Activated CD4-positive, alpha-beta memory T cell treated with anti-CD3 and anti-CD28 coated beads, Interleukin-2, amount 10 ng/mL, durations not matched to agents 7 days and 5 days (primary cell): ENCODE measurements at regions not wholly inside any gene's neighbourhood (a gene's known extent, or its start where the extent isn't known, plus 50 kb on each side); places are given as distances from the start of the nearest gene placed in this dataset.

Source experiments
- CTCF ChIA-PET: fragments of 350-600 bp; sonication (Branson Sonifier 250); formaldehyde crosslinking; loops from one replicate; lab custom pipeline; 2021; ENCODE audit warnings: antibody characterized with exemption, inconsistent platforms; lab: Charles Lee
- POLR2A ChIA-PET: fragments of 350-600 bp; sonication (Branson Sonifier 250); formaldehyde crosslinking; loops from one replicate; lab custom pipeline; 2021; ENCODE audit warnings: antibody characterized with exemption; lab: Charles Lee
- DNase-seq: peaks from one replicate; pipeline ENCODE4 v3.0.0-alpha.2; 2020
- H3K27ac Mint-ChIP-seq: one replicate; pipeline ENCODE4 v1.8.0; 2021; ENCODE audit warnings: mild to moderate bottlenecking, mixed read lengths
- H3K27me3 Mint-ChIP-seq: one replicate; pipeline ENCODE4 v1.8.0; 2021; ENCODE audit warnings: mixed read lengths
- H3K36me3 Mint-ChIP-seq: one replicate; pipeline ENCODE4 v1.8.0; 2021; ENCODE audit warnings: low read depth, mixed read lengths
- H3K4me1 Mint-ChIP-seq: one replicate; pipeline ENCODE4 v1.8.0; 2021; ENCODE audit warnings: mixed read lengths
- H3K4me3 Mint-ChIP-seq: one replicate; pipeline ENCODE4 v1.8.0; 2021; ENCODE audit warnings: mild to moderate bottlenecking, mixed read lengths
- H3K9me3 Mint-ChIP-seq: one replicate; pipeline ENCODE4 v1.8.0; 2021; ENCODE audit warnings: mixed read lengths

DNA sequence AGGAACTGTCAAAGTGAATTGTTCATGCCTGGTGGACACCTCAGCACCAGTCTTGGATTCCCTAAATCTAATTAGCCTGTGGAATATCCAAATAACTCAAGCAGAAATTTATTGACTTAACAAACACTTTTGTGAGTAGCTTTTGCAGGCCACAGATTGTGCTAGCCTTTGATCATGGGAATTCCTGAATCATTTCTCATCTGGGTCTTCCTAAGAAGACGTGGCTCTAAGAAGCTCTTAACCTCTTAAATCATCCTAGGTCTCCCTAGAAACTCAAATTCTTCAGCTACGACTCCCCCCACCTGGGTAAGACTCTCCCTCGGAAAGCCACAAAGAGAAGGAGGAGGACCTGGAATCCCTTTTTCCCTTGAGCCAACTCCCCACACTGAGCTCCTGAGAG, 53.8 kb upstream of the PSEN2 start:
- Mint-ChIP-seq H3K36me3 (no peaks in the 10 kb centered on the region), H3K4me1 (peaks cover 3% of the 10 kb centered on the region), H3K4me3 (no peak overlapping the region), H3K9me3 (no peaks in the 10 kb centered on the region), H3K27me3 (peaks cover 4% of the 10 kb centered on the region), H3K27ac (no peak overlapping the region)
- ChIA-PET CTCF (interaction anchor here (0.6 to 2.6 kb wide), 3 partner anchors 12 to 182 kb away, joined by 4 to 7 read pairs (median 5); no protein-coding TSS in a partner anchor), POLR2A (no interaction called here)
- no peak for DNase-seq

DNA sequence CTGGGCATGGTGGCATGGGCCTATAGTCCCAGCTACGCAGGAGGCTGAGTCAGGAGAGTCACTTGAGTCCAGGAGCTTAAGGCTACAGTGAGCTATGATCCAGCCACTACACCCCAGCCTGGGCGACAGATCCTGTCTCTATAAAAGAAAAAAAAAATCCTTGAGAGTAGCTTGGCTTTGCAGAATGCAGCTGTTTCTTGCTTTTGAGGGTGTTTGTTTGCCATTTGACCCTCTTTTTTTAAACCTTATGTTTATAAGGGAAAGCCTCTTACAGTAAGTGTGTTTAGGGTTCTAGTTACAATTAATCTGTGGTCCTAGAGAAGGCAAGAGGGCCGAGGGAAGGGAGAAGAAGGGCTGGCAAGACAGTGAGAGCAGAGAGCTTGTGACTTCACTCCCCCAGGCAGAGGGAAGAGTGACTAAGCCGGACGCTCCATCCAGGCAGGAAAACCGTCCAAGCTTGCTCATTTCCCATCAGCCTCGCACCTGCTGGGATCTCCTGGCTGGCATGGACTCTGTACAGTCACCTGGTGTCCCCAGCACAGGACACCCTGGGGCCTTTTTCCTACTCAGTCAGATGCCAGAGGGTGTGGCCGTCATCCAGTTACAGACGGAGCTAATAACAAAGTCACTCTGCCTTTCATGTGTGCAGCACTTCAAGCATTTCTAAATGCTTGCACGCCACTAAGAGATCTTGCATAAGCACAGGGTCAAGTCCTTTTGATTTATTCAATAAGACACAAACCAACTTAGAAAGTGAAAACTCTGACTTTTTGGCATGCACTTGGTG, 55.5 kb upstream of the PSEN2 start:
- DNase-seq = no peak
- Mint-ChIP-seq H3K27ac (no peak overlapping the region), H3K4me3 (no peak overlapping the region), H3K27me3 (peaks cover 4% of the 10 kb centered on the region), H3K4me1 (peaks cover 3% of the 10 kb centered on the region), H3K36me3 (no peaks in the 10 kb centered on the region), H3K9me3 (no peaks in the 10 kb centered on the region)
- ChIA-PET CTCF (interaction anchor here (1.2 to 2.6 kb wide), 2 partner anchors 14 to 189 kb away, joined by 3 to 7 read pairs; no protein-coding TSS in a partner anchor), POLR2A (interaction anchor here (0.8 to 1.6 kb wide), 2 partner anchors 124 to 179 kb away, joined by 3 read pairs; no protein-coding TSS in a partner anchor)

- ChIA-PET POLR2A (interaction anchor here (0.6 to 1.6 kb wide), 2 partner anchors 178 to 257 kb away, joined by 3 read pairs; no protein-coding TSS in a partner anchor), CTCF (interaction anchor here (1.2 kb wide), 1 partner anchor 188 kb away, joined by 3 read pairs; no protein-coding TSS in a partner anchor)
- H3K9me3 Mint-ChIP-seq = no peaks in the 10 kb centered on the region
- peaks cover 3% of the 10 kb centered on the region for H3K4me1 Mint-ChIP-seq
- H3K4me3 Mint-ChIP-seq = no peak overlapping the region
- no peak overlapping the region for H3K27ac Mint-ChIP-seq
- no peaks in the 10 kb centered on the region for H3K36me3 Mint-ChIP-seq
- peaks cover 4% of the 10 kb centered on the region for H3K27me3 Mint-ChIP-seq
- no peak for DNase-seq
Observed at GRCh38 chr1:226813671-226814591, 56.5 kb upstream of the PSEN2 start.

GRCh38 chr1:226810681-226811080, 59.7 kb upstream of the PSEN2 start:
- H3K27me3 Mint-ChIP-seq = peaks cover 4% of the 10 kb centered on the region
- ChIA-PET POLR2A (no interaction called here), CTCF (no interaction called here)
- peaks cover 3% of the 10 kb centered on the region for H3K4me1 Mint-ChIP-seq
- DNase-seq = no peak
- no peaks in the 10 kb centered on the region for H3K9me3 Mint-ChIP-seq
- no peak overlapping the region for H3K27ac Mint-ChIP-seq
- no peak overlapping the region for H3K4me3 Mint-ChIP-seq
- no peaks in the 10 kb centered on the region for H3K36me3 Mint-ChIP-seq

DNA sequence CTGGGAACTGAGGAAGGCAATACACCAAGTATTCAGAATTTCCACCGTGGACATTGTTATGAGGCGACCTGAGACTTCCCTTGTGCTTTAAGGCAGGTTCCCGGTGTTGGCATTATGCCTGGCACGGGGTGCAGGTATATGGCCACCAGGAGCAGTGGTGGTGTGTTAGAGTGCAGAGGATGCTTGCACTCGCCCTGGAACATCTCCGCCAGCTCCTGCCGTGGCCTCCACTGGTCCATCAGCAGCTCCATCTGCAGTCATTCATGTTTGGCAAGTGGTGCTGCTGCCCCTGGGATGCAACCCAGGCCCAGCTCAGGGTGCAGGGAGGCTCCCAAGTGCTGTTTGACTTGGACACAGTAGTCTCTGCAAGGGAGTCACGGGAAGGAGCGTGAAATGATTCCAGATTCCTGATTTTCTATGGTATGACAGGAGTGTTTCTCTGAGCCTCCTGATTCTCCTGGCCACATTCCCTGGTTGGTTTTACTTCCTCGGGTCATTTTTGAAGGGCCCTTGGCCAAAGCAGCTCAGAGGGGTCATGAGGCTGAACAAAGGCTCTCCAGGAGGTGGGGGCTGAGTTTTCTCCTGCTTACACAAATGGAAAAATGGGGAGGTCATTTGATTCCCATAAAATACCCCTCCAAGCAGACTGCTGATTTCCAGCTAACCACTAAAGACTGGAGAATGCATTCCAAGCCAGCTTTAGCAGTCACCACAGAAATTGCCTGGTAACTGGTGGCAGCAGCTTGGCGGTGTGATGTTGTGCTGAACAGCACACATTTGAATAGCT, 60.4 kb upstream of the PSEN2 start:
- POLR2A ChIA-PET = no interaction called here
- H3K4me1 Mint-ChIP-seq = no peaks in the 10 kb centered on the region
- H3K4me3 Mint-ChIP-seq = no peak overlapping the region
- no peak overlapping the region for H3K27ac Mint-ChIP-seq
- H3K36me3 Mint-ChIP-seq = no peaks in the 10 kb centered on the region
- CTCF ChIA-PET = interaction anchor here (0.7 kb wide), 1 partner anchor 67 kb away, joined by 4 read pairs; no protein-coding TSS in a partner anchor
- peaks cover 4% of the 10 kb centered on the region for H3K27me3 Mint-ChIP-seq
- H3K9me3 Mint-ChIP-seq = no peaks in the 10 kb centered on the region
- DNase-seq = no peak

GRCh38 chr1:226808501-226808900, 61.9 kb upstream of the PSEN2 start:
- ChIA-PET POLR2A (no interaction called here), CTCF (no interaction called here)
- no peaks in the 10 kb centered on the region for H3K36me3 Mint-ChIP-seq
- H3K4me3 Mint-ChIP-seq = no peak overlapping the region
- no peaks in the 10 kb centered on the region for H3K4me1 Mint-ChIP-seq
- H3K27me3 Mint-ChIP-seq = peaks cover 4% of the 10 kb centered on the region
- DNase-seq = no peak
- H3K27ac Mint-ChIP-seq = no peak overlapping the region
- no peaks in the 10 kb centered on the region for H3K9me3 Mint-ChIP-seq

- ChIA-PET POLR2A (no interaction called here), CTCF (no interaction called here)
- Mint-ChIP-seq H3K4me1 (no peaks in the 10 kb centered on the region), H3K4me3 (no peak overlapping the region), H3K27me3 (no peaks in the 10 kb centered on the region), H3K36me3 (no peaks in the 10 kb centered on the region), H3K9me3 (no peaks in the 10 kb centered on the region), H3K27ac (no peak overlapping the region)
- DNase-seq = no peak
Observed at GRCh38 chr1:226806988-226807387, 63.4 kb upstream of the PSEN2 start.

- H3K9me3 Mint-ChIP-seq = no peaks in the 10 kb centered on the region
- POLR2A ChIA-PET = interaction anchor here (0.8 to 1.9 kb wide), 2 partner anchors 11 to 19 kb away, joined by 3 to 5 read pairs; no protein-coding TSS in a partner anchor
- H3K27me3 Mint-ChIP-seq = no peaks in the 10 kb centered on the region
- peaks cover 3% of the 10 kb centered on the region for H3K4me1 Mint-ChIP-seq
- DNase-seq = no peak
- no peak overlapping the region for H3K27ac Mint-ChIP-seq
- no peaks in the 10 kb centered on the region for H3K36me3 Mint-ChIP-seq
- H3K4me3 Mint-ChIP-seq = no peak overlapping the region
- CTCF ChIA-PET = interaction anchor here (1.2 kb wide), 2 partner anchors 170 to 179 kb away, joined by 3 to 4 read pairs; no protein-coding TSS in a partner anchor
Observed at GRCh38 chr1:226804907-226805759, 65.3 kb upstream of the PSEN2 start.

GRCh38 chr1:226800763-226801380, 61.8 kb upstream of the ITPKB start:
- H3K4me3 Mint-ChIP-seq = no peak overlapping the region
- ChIA-PET CTCF (interaction anchor here (0.5 to 1.2 kb wide), 3 partner anchors 67 to 160 kb away, joined by 3 to 5 read pairs (median 3); no protein-coding TSS in a partner anchor), POLR2A (interaction anchor here (1.2 to 1.4 kb wide), 2 partner anchors 66 to 71 kb away, joined by 3 read pairs; no protein-coding TSS in a partner anchor)
- peaks cover 3% of the 10 kb centered on the region for H3K36me3 Mint-ChIP-seq
- H3K27me3 Mint-ChIP-seq = peaks cover 2% of the 10 kb centered on the region
- H3K4me1 Mint-ChIP-seq = peaks cover 30% of the 10 kb centered on the region
- DNase-seq = no peak
- H3K27ac Mint-ChIP-seq = no peak overlapping the region
- H3K9me3 Mint-ChIP-seq = no peaks in the 10 kb centered on the region

DNA sequence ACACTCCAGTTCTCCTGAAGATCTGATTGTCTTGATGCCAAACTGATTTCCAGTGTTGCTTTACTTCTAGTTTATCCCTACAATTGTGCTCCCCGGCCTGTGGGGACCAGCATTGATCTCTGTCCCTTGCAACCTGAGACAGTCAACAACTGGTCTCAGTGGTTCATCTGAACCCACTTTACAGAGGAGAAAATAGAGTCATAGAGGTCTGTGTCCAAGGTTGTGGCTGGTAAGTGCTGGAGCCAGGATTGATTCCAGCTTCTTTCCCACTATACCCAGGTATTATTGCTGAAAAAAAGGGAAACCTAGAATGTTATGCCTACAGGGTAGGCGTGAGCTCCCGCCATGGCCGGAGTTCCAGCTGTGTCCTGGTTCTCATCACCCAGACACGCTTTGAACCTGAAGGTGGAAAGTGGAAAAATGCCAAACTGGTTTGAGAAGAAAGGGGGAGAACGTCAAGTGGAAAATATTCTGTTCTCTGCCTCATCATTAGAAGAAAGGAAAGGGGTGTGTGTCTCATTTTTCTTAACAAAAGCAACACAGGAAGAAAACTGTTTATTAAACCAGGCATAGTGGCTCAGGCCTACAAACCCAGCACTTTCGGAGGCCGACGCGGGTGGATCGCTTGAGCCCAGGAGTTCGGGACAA, 60.7 kb upstream of the ITPKB start:
- peaks cover 3% of the 10 kb centered on the region for H3K36me3 Mint-ChIP-seq
- DNase-seq = no peak
- H3K27ac Mint-ChIP-seq = peak overlapping the region; percentile 83
- H3K9me3 Mint-ChIP-seq = no peaks in the 10 kb centered on the region
- peaks cover 30% of the 10 kb centered on the region for H3K4me1 Mint-ChIP-seq
- H3K4me3 Mint-ChIP-seq = no peak overlapping the region
- H3K27me3 Mint-ChIP-seq = peaks cover 8% of the 10 kb centered on the region
- CTCF ChIA-PET = interaction anchor here (0.7 to 2.4 kb wide), 4 partner anchors 88 to 184 kb away, joined by 3 to 8 read pairs (median 4); no protein-coding TSS in a partner anchor
- POLR2A ChIA-PET = interaction anchor here (1.2 to 1.8 kb wide), 3 partner anchors 65 to 83 kb away, joined by 3 to 5 read pairs (median 3); no protein-coding TSS in a partner anchor
